Gastrocnemius medialis (tissue), 4 donors: ENCODE measurements at regions not wholly inside any gene's neighbourhood (a gene's known extent, or its start where the extent isn't known, plus 50 kb on each side); places are given as distances from the start of the nearest gene placed in this dataset.

Experiments
- CTCF ChIP-seq, 5 experiments: fragments of 450-650 bp in 3 of 5; fragments of 200-600 bp in 2 of 5; sonication (generic) in 2 of 5; IDR thresholded peaks in 4 of 5; conservative IDR thresholded peaks in 1 of 5; 1 replicate in 4 of 5; 2 replicates in 1 of 5; pipeline ENCODE4 v1.5.1; 2016 to 2019; ENCODE audit warnings: antibody characterized with exemption in 5 of 5, mild to moderate bottlenecking in 3 of 5, moderate library complexity in 3 of 5
- POLR2A ChIP-seq, 2 donors: fragments of 450-650 bp; IDR thresholded peaks; one replicate each; pipeline ENCODE4 v1.6.1; 2017; ENCODE audit warnings: antibody characterized with exemption in 2 of 2, mild to moderate bottlenecking in 2 of 2, moderate library complexity in 2 of 2

GRCh38 chr13:58977085-58977484 is 1186.6 kb downstream of the DIAPH3 start:
- TF ChIP-seq CTCF (IDR thresholded peaks at IDR 0.05 in 4 of 5, conservative IDR thresholded peaks at IDR 0.05 in 1 of 5) (no peak), POLR2A (IDR thresholded peaks at IDR 0.05) (no peak)
